ENCODE measurements at regions not wholly inside any gene's neighbourhood (a gene's known extent, or its start where the extent isn't known, plus 50 kb on each side); places are given as distances from the start of the nearest gene placed in this dataset.

GRCh38 chr2:15795426-15795825 lies 144.9 kb upstream of the MYCN start:
- no peak for TF ChIP-seq CTCF (IDR thresholded peaks at IDR 0.05)

GRCh38 chr2:15796167-15796942 lies 144.0 kb upstream of the MYCN start:
- DNase-seq (ENCODE audit: low spot score) (no peak), ATAC-seq (ENCODE audit: low FRiP score) (no peak)
- no peak for TF ChIP-seq CTCF (IDR thresholded peaks at IDR 0.05)

More at GRCh38 chr2:15795426-15795825, 144.9 kb upstream of the MYCN start:
- ATAC-seq (ENCODE audit: low FRiP score) (no peak), DNase-seq (ENCODE audit: low spot score) (no peak)

GRCh38 chr2:15797231-15797938 lies 143.0 kb upstream of the MYCN start:
- ATAC-seq (ENCODE audit: low FRiP score), result no peak
- no peak for DNase-seq (ENCODE audit: low spot score)
- TF ChIP-seq CTCF (IDR thresholded peaks at IDR 0.05), result no peak

GRCh38 chr2:15797939-15798281 lies 142.4 kb upstream of the MYCN start:
- TF ChIP-seq CTCF (IDR thresholded peaks at IDR 0.05), result no peak
- no peak for DNase-seq (ENCODE audit: low spot score)
- no peak for ATAC-seq (ENCODE audit: low FRiP score)

- DNase-seq (ENCODE audit: low spot score) (no peak), ATAC-seq (ENCODE audit: low FRiP score) (no peak)
- TF ChIP-seq CTCF (IDR thresholded peaks at IDR 0.05), result no peak
These were observed 141.5 kb upstream of the MYCN start for GRCh38 chr2:15798701-15799431.

- no peak for DNase-seq (ENCODE audit: low spot score)
- no peak for TF ChIP-seq CTCF (IDR thresholded peaks at IDR 0.05)
- no peak for ATAC-seq (ENCODE audit: low FRiP score)
These were observed 140.9 kb upstream of the MYCN start for GRCh38 chr2:15799432-15799827.
